ENCODE measurements at regions not wholly inside any gene's neighbourhood (a gene's known extent, or its start where the extent isn't known, plus 50 kb on each side); places are given as distances from the start of the nearest gene placed in this dataset.

GRCh38 chr6:168231393-168231957 lies 88.1 kb downstream of the DACT2 start:
- DNase-seq (ENCODE audit: low read depth): no peak
- in situ Hi-C loops (cut with HindIII; ENCODE audit: low pct_unique_long_range_greater_than_20kb, low sequenced_read_pairs): no loop called here

- in situ Hi-C loops (cut with HindIII; ENCODE audit: low pct_unique_long_range_greater_than_20kb, low sequenced_read_pairs): no loop called here
- DNase-seq (ENCODE audit: low read depth): no peak
Measured at GRCh38 chr6:168229368-168229752, 90.2 kb downstream of the DACT2 start.

GRCh38 chr6:168228676-168229367 lies 90.8 kb downstream of the DACT2 start:
- in situ Hi-C loops (cut with HindIII; ENCODE audit: low pct_unique_long_range_greater_than_20kb, low sequenced_read_pairs): no loop called here
- no peak for DNase-seq (ENCODE audit: low read depth)

GRCh38 chr6:168227840-168228239 lies 91.7 kb downstream of the DACT2 start:
- in situ Hi-C loops (cut with HindIII; ENCODE audit: low pct_unique_long_range_greater_than_20kb, low sequenced_read_pairs): no loop called here
- no peak for DNase-seq (ENCODE audit: low read depth)

GRCh38 chr6:168226902-168227318 lies 92.7 kb downstream of the DACT2 start:
- DNase-seq (ENCODE audit: low read depth): no peak
- in situ Hi-C loops (cut with HindIII; ENCODE audit: low pct_unique_long_range_greater_than_20kb, low sequenced_read_pairs): no loop called here

GRCh38 chr6:168226061-168226752 lies 93.4 kb downstream of the DACT2 start:
- no peak for DNase-seq (ENCODE audit: low read depth)
- in situ Hi-C loops (cut with HindIII; ENCODE audit: low pct_unique_long_range_greater_than_20kb, low sequenced_read_pairs): no loop called here

GRCh38 chr6:168225471-168225911 lies 94.1 kb downstream of the DACT2 start:
- in situ Hi-C loops (cut with HindIII; ENCODE audit: low pct_unique_long_range_greater_than_20kb, low sequenced_read_pairs): no loop called here
- no peak for DNase-seq (ENCODE audit: low read depth)

GRCh38 chr6:168223755-168224154 lies 95.8 kb downstream of the DACT2 start:
- in situ Hi-C loops (cut with HindIII; ENCODE audit: low pct_unique_long_range_greater_than_20kb, low sequenced_read_pairs): no loop called here
- no peak for DNase-seq (ENCODE audit: low read depth)

- DNase-seq (ENCODE audit: low read depth): no peak
- in situ Hi-C loops (cut with HindIII; ENCODE audit: low pct_unique_long_range_greater_than_20kb, low sequenced_read_pairs): no loop called here
Measured at GRCh38 chr6:168223150-168223549, 96.4 kb downstream of the DACT2 start.

- no peak for DNase-seq (ENCODE audit: low read depth)
Measured at GRCh38 chr6:168222115-168223043, 97.2 kb downstream of the DACT2 start.

GRCh38 chr6:168221497-168222079 lies 98.0 kb downstream of the DACT2 start:
- in situ Hi-C loops (cut with HindIII; ENCODE audit: low pct_unique_long_range_greater_than_20kb, low sequenced_read_pairs): no loop called here
- DNase-seq (ENCODE audit: low read depth): no peak

More at GRCh38 chr6:168222115-168223043, 97.2 kb downstream of the DACT2 start:
- in situ Hi-C loops (cut with HindIII; ENCODE audit: low pct_unique_long_range_greater_than_20kb, low sequenced_read_pairs): no loop called here

- in situ Hi-C loops (cut with HindIII; ENCODE audit: low pct_unique_long_range_greater_than_20kb, low sequenced_read_pairs): no loop called here
- peak; percentile 60 for DNase-seq (ENCODE audit: low read depth)
Measured at GRCh38 chr6:168221000-168221399, 98.6 kb downstream of the DACT2 start.

GRCh38 chr6:168219804-168220203 lies 99.8 kb downstream of the DACT2 start:
- in situ Hi-C loops (cut with HindIII; ENCODE audit: low pct_unique_long_range_greater_than_20kb, low sequenced_read_pairs): no loop called here
- no peak for DNase-seq (ENCODE audit: low read depth)

GRCh38 chr6:168218785-168219566 lies 100.6 kb downstream of the DACT2 start:
- in situ Hi-C loops (cut with HindIII; ENCODE audit: low pct_unique_long_range_greater_than_20kb, low sequenced_read_pairs): no loop called here
- DNase-seq (ENCODE audit: low read depth): no peak

- no peak for DNase-seq (ENCODE audit: low read depth)
- in situ Hi-C loops (cut with HindIII; ENCODE audit: low pct_unique_long_range_greater_than_20kb, low sequenced_read_pairs): no loop called here
Measured at GRCh38 chr6:168217880-168218537, 101.6 kb downstream of the DACT2 start.

- in situ Hi-C loops (cut with HindIII; ENCODE audit: low pct_unique_long_range_greater_than_20kb, low sequenced_read_pairs): no loop called here
- DNase-seq (ENCODE audit: low read depth): no peak
Measured at GRCh38 chr6:168217216-168217879, 102.2 kb downstream of the DACT2 start.
